Hepatocyte (in vitro differentiated cells): ENCODE measurements at regions not wholly inside any gene's neighbourhood (a gene's known extent, or its start where the extent isn't known, plus 50 kb on each side); places are given as distances from the start of the nearest gene placed in this dataset.

Experiments
- CTCF ChIP-seq: fragments of 200-600 bp; sonication (generic); IDR thresholded peaks from 2 replicates; pipeline ENCODE4 v1.5.1; 2016; ENCODE audit warnings: antibody characterized with exemption, mild to moderate bottlenecking; ENCODE audit not compliant: poor library complexity
- EZH2 ChIP-seq: fragments of 200-600 bp; sonication (generic); IDR thresholded peaks from 2 replicates; pipeline ENCODE4 v1.6.1; 2016; ENCODE audit warnings: antibody characterized with exemption, mild to moderate bottlenecking, borderline replicate concordance
- EZH2phosphoT487 ChIP-seq: fragments of 200-600 bp; sonication (generic); IDR thresholded peaks from one replicate; pipeline ENCODE4 v1.6.1; 2018; ENCODE audit warnings: antibody characterized with exemption, mild to moderate bottlenecking, low read depth, moderate library complexity; ENCODE audit not compliant: unreplicated experiment, severe bottlenecking

DNA sequence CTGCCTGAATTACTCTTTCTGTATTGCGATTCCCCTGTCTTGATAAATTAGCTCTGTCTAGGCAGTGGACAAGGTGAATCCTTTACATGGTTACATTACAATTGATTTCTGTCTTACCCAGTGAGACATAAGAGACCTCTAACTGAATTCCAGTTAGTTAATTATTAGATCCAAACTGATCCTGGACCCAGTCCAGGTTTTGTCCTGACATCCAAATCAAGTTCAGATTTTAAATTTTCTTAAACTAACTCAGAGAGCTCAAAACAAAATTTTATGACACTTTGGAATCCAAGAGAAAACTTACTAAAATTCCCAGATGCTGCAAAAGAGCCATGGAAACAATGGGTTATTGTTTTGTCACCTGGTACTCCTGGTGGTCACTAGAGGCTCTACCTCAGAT, 2166.6 kb downstream of the TP53TG3F start:
- TF ChIP-seq CTCF (no peak), EZH2 (no peak), EZH2phosphoT487 (no peak)
